Peyer's patch (tissue), 4 donors: ENCODE measurements at regions not wholly inside any gene's neighbourhood (a gene's known extent, or its start where the extent isn't known, plus 50 kb on each side); places are given as distances from the start of the nearest gene placed in this dataset.

Experiments
- POLR2A ChIP-seq, 2 donors: fragments of 450-650 bp; IDR thresholded peaks; one replicate each; pipeline ENCODE4 v1.5.1; 2017; ENCODE audit warnings: antibody characterized with exemption in 2 of 2, mild to moderate bottlenecking in 2 of 2, moderate library complexity in 2 of 2
- TF ChIP-seq, protein P1 (sequence below), 6 experiments: fragments of 450-650 bp in 4 of 6; fragments of 200-600 bp in 2 of 6; sonication (generic) in 1 of 6; IDR thresholded peaks; one replicate each; pipeline ENCODE4 v1.5.1; 2017 to 2019; ENCODE audit warnings: antibody characterized with exemption in 6 of 6, mild to moderate bottlenecking in 3 of 6, moderate library complexity in 1 of 6

DNA sequence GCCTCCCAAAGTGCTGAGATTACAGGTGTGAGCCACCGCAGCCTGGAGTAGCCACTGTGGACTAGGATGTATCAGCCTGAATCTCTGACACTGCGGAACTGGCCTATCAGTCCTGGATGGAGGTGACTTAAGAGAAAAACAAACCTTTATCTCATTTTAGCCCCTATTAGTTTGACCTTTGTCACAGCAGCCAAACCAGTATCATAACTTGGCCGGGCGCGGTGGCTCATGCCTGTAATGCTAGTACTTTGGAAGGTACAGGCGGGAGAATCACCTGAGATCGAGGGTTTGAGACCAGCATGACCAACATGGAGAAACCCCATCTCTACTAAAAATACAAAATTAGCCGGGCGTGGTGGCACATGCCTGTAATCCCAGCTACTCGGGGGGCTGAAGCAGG, 51.8 kb upstream of the USP7 start:
- no peak for TF ChIP-seq POLR2A (IDR thresholded peaks at IDR 0.05)
- TF ChIP-seq, protein P1, sequence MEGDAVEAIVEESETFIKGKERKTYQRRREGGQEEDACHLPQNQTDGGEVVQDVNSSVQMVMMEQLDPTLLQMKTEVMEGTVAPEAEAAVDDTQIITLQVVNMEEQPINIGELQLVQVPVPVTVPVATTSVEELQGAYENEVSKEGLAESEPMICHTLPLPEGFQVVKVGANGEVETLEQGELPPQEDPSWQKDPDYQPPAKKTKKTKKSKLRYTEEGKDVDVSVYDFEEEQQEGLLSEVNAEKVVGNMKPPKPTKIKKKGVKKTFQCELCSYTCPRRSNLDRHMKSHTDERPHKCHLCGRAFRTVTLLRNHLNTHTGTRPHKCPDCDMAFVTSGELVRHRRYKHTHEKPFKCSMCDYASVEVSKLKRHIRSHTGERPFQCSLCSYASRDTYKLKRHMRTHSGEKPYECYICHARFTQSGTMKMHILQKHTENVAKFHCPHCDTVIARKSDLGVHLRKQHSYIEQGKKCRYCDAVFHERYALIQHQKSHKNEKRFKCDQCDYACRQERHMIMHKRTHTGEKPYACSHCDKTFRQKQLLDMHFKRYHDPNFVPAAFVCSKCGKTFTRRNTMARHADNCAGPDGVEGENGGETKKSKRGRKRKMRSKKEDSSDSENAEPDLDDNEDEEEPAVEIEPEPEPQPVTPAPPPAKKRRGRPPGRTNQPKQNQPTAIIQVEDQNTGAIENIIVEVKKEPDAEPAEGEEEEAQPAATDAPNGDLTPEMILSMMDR (IDR thresholded peaks at IDR 0.05), result no peak
